ENCODE measurements at regions not wholly inside any gene's neighbourhood (a gene's known extent, or its start where the extent isn't known, plus 50 kb on each side); places are given as distances from the start of the nearest gene placed in this dataset.

DNA sequence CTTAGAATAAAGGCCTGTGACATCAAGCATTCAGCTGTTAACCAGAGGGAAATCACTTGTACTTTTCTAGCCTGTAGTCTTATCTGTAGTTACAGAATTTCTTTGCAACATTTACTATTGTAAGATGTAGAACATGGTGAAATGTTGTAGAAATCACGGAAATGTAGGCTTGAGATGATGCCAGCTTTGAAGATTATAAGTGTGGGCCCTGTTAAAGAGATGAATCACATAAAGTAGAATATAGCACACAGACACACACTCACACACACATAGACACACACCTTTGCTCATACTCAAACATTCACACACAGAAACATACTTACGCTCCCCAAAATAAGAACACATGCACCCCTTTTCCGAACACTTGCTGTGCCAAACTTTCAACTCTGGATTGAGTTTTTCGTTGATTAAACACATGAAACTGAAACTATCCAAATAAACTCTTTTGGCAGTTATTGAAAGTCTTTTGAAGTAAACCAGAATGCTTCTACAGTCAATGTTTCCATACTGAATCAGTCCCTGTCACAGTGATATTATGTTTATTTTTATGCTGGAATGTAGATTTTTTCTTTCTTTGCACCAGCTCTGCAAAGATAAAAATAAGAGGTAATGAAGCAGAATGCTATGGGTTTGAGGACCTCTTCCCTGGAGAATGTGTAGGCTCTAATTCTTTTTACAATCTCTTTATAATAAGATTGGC, 230.3 kb upstream of the MEOX2 start:
- DNase-seq (ENCODE audit: low spot score): no peak
- TF ChIP-seq, protein P1, sequence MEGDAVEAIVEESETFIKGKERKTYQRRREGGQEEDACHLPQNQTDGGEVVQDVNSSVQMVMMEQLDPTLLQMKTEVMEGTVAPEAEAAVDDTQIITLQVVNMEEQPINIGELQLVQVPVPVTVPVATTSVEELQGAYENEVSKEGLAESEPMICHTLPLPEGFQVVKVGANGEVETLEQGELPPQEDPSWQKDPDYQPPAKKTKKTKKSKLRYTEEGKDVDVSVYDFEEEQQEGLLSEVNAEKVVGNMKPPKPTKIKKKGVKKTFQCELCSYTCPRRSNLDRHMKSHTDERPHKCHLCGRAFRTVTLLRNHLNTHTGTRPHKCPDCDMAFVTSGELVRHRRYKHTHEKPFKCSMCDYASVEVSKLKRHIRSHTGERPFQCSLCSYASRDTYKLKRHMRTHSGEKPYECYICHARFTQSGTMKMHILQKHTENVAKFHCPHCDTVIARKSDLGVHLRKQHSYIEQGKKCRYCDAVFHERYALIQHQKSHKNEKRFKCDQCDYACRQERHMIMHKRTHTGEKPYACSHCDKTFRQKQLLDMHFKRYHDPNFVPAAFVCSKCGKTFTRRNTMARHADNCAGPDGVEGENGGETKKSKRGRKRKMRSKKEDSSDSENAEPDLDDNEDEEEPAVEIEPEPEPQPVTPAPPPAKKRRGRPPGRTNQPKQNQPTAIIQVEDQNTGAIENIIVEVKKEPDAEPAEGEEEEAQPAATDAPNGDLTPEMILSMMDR (conservative IDR thresholded peaks at IDR 0.05; ENCODE audit: low read depth): no peak
- H3K27ac ChIP-seq: no peak overlapping the region
- ChIA-PET CTCF (no interaction called here), POLR2A (ENCODE audit: low non-redundant PET) (no interaction called here)

DNA sequence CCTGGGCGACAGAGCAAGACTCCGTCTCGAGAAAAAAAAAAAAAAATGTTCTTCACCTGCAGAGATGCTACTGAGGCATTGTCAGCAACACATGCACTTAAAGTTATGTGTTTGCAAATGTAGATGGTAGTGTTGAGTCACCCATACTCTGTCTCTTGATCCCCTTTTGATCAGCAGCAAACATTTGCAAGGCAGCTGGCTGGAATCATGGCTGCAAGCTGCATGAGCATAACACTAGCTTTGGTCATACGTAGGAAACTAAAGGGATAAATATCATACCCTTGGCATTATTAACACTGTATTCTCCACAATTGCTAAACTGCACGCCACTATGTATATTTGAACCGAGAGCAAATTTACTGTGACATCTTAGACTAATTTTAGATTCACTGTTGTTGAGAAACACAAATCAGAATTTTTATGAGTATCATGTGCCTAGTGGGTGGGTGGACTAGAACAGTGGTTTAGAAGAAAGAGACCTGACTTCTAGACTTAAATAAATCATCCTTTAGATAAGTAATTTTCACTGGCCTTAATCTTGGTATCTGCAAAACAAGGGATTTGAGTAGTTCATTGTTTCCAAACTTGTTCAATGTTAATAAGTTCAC, 229.3 kb upstream of the MEOX2 start:
- TF ChIP-seq, protein P1 (conservative IDR thresholded peaks at IDR 0.05; ENCODE audit: low read depth): no peak
- H3K27ac ChIP-seq: no peak overlapping the region
- ChIA-PET CTCF (no interaction called here), POLR2A (ENCODE audit: low non-redundant PET) (no interaction called here)
- no peak for DNase-seq (ENCODE audit: low spot score)

DNA sequence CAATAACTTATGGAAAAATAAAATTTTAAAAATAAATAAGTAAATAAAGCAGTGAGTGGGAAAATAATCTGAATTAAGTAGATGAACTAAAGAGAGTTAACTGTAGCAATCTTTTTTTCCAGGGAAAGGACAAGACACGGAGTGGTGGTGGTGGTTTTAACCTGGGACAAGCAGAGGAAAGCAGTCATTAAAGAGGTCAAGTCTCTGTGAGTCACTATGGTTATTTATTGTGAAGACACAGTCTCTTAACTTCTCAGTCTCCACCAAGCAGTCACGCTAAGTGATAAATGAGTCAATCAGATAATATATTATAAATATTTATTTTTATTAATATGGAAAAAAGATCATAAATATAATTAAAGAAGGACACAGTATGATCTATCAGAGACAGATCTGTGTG, 228.1 kb upstream of the MEOX2 start:
- CTCF ChIA-PET: no interaction called here
- POLR2A ChIA-PET (ENCODE audit: low non-redundant PET): no interaction called here
- no peak overlapping the region for H3K27ac ChIP-seq
- TF ChIP-seq, protein P1 (conservative IDR thresholded peaks at IDR 0.05; ENCODE audit: low read depth): no peak
- no peak for DNase-seq (ENCODE audit: low spot score)

DNA sequence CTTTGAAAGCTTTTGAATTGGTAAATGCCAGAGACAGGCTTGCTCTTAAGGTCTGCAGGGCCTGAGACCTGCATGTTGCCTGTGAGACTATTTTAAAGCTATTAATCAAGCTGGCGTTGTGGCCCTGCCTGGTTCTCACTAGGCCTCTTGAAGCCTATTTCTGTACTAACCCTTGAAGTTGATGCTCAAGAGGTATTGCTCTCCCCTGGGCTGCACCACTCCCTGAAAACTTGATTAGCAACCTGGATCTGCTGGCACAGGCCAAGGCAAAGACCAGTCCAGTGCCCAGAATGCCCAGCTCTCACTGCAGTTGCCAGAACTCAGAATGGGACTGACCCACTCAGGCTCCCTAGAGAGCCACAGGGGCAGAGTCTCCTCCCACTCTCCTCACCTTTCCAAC, 220.0 kb upstream of the MEOX2 start:
- POLR2A ChIA-PET (ENCODE audit: low non-redundant PET): no interaction called here
- TF ChIP-seq, protein P1 (conservative IDR thresholded peaks at IDR 0.05; ENCODE audit: low read depth): no peak
- CTCF ChIA-PET: no interaction called here
- H3K27ac ChIP-seq: no peak overlapping the region
- no peak for DNase-seq (ENCODE audit: low spot score)

DNA sequence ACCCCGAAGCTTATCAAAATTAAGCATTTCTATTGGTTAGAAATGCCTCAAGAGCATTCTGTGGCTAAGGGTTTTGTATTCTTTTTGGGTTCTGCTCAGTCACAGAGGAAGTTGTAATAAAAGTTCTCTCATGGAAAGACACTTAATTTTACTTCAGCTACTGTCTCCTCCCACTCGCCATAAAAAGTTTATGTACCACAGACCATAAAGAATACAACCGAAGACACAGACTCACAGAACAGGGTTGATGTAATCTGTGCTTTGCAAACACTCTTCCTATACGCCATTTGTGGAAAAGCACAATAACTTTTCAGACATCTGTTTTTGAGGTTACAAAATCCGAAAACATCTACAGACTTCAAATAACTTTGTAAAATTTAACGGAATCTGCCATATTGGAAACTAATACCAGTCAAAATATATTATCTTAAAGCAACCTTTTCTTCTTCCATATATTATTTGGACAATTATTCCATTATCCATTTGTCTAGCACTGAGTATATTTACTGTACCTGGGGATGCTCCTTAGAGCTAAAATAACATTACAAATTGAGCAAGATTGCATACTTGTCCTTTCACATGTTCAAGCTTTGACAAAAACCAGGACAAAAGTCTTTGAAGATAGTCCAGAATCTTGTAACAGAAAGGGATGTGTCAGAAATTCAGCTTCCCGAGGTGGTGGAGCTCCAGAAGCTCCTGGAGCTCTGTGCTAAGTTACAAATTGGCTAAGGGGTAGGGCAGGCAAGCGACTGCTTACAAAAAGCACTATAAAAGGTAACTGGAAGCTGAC, 219.0 kb upstream of the MEOX2 start:
- no peak for DNase-seq (ENCODE audit: low spot score)
- CTCF ChIA-PET: no interaction called here

More for the DNA sequence above, 219.0 kb upstream of the MEOX2 start:
- POLR2A ChIA-PET (ENCODE audit: low non-redundant PET): no interaction called here
- TF ChIP-seq, protein P1 (conservative IDR thresholded peaks at IDR 0.05; ENCODE audit: low read depth): no peak
- no peak overlapping the region for H3K27ac ChIP-seq
